ENCODE measurements at regions not wholly inside any gene's neighbourhood (a gene's known extent, or its start where the extent isn't known, plus 50 kb on each side); places are given as distances from the start of the nearest gene placed in this dataset.
"Not testable (repeated sequence)": the region's sequence is repeated elsewhere in the genome, so short reads cannot be mapped to it uniquely, and the experiment has no call there.

GRCh38 chr5:72649449-72649848 is 142.2 kb upstream of the ZNF366 start:
- DNase-seq = no peak

- DNase-seq = no peak
Observed at GRCh38 chr5:72648480-72648879, 141.3 kb upstream of the ZNF366 start.

DNA sequence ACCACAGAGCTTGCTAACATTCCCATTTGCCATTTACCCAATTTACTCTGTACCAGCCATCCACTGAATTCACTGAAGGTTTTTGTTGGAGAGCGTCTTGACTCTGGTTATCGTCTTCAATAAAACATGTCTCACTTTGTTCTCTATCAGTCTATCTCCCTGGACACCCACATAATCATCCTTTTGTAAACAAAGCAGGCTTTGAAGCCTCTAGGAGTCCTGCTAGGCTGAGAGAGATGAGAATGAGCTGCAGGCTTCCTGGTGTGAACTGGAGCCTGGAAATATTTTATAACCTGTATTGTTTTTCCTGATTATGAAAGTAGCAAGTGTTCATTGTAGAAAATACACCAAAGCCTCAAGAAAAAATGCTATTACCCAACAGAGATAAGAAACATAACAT is 140.6 kb upstream of the ZNF366 start:
- no peak for DNase-seq

DNA sequence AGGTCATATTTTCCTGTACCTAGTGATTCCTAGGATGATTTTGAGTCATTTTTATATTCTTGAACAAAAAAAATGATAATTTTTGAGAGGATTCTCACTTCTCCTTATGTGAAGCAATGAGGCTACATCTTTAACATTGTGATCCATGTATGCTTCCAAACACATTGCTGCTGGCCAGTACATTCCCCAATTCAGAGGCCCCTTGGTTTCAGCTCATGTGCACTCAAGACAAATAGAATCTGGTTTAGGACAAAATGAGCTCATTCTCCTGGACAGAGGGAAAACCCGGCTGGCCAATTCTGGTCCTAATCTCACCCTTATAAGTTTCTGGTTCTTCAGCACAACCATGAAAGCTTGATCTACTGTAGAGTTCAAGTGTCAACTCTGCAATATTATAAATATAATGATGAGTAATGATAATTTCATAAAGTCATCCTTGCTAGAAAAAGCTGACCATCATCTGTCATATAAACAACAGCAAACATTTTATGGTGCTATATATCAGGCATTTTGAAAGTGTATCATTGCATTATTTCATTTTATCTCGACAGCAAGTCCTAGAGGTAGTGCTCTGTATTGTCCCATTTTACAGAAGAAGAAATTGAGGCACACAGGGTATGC is 139.1 kb upstream of the ZNF366 start:
- DNase-seq = no peak

DNA sequence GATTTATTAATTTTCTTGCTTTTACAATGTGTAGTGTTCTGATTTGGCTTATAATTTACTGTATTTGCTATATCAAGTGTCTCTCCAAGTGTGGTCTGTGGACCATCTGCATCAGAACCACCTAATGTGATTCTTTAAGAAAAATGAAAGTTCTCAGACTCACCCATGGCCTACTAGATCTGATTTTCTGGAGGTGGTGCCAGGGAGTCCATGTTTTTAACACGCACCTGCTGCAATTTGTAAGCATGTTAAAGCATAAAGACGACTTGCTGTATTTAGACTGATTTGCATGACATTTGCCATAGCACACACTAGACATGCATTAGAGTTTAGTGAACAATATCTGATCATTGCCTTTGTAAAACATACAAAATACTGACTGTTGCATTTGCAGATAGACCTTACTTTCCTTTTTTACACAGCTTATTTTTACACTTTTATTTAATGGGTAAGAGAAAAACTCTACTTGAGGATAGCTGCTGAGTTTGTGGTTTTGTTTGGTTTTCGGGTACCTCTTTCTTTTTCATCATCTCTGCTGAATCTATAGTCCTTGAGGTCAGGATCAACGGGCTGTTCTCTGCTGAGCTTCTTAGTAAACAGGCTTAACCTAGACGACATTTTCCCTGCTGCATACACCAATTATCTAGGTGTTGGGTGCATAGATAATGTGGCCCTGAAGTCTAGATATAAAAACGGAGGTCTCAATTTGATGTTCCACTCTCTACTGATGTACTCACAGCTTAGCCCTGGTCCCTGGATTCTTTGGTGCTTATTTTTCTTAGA is 138.0 kb upstream of the ZNF366 start:
- DNase-seq = no peak

DNA sequence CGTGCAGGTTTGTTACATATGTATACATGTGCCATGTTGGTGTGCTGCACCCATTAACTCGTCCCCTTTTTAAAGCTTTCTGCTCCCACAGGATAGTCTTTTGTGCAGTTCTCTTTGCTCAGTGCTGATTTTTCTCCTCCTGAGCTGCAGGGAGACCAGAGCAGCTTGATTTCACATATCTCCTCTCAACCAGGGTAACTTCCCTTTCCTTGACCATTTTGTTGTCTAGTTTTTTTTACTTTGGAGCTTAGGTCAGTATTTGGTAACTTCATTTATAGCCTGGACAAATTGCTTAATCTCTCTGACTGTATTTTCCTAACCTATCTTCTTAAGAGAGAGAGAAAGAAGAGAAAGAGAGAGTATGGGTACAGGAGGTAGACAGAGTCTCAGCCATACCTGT is 137.1 kb upstream of the ZNF366 start:
- DNase-seq = no peak

DNA sequence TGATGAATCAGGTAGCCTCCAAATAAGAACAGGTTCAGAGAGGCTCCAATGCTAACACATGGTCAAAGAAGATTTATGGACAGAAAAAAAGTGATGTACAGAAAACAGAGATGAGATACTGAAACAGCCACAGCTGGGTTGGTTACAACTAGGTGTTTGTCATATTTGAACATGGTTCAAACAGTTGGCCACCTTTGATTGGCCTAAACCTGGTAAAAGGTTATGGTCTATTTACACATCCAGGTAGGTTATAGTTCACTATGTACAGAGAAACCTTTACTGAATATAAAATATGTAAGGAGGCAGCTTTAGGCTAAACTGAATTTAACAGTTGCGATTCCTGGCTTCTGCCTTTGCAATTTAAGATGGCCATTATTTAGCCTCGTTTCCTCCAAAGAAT is 134.0 kb upstream of the ZNF366 start:
- no peak for DNase-seq

DNA sequence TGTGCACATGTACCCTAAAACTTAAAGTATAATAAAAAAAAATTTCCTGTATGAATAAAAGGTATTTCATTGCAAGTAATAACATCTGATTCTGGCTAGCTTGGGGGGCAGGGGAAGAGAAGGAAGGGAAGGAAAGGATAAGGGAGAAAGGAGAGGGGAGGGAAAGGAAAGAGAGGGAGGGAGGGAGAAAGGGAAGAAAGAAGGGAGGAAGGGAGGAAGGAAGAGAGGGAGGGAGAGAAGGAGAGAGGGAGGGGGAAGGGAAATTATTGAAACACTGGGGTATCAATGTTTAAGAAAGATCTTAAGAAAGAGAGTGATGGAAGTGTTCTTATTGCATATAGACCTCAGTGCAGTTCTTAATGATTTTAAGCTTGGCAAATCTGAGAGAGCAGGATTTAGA is 129.8 kb upstream of the ZNF366 start:
- no peak for DNase-seq

DNA sequence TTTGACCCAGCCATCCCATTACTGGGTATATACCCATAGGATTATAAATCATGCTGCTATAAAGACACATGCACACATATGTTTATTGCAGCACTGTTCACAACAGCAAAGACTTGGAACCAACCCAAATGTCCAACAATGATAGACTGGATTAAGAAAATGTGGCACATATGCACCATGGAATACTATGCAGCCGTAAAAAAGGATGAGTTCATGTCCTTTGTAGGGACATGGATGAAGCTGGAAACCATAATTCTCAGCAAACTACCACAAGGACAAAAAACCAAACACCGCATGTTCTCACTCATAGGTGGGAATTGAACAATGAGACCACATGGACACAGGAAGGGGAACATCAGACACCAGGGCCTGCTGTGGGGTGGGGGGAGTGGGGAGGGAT is 129.4 kb upstream of the ZNF366 start:
- DNase-seq = not testable (repeated sequence)

DNA sequence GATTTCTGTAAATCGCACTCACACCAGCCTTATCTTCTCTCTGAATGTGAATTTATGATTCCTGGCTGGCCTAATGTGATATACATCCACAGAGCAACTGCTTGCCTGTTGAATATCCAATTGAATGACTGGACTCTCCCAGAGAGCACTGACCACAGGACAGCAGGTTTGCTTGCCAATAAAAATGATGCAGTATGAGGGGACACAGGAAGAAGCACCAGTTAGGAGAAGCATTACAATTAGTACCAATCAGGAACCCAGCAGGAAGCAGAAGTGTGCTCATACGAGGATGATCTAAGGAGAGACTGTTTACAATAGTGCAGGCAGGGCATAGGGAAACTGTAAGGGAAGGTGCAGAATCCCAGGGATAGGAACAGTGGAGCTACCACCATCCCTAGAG is 127.2 kb upstream of the ZNF366 start:
- no peak for DNase-seq

DNA sequence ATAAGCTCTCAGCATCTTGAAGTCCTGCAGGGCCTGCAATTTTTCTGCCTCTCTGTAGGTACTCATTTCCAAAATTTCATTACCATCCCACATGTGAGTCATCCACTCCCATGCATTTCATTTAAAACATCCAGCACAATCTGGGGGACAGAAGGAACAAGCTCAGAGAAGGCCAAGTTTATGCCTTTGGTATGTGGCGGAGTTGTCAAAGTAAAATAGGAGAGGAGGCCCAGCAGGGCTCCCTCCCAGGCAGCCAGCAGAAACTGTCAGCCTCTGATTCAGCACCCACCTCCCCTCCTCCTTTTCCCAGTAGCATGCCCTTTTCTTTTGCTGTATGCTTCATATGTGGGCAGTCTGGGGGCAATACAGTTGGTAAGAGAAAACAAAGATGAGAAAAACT is 126.4 kb upstream of the ZNF366 start:
- no peak for DNase-seq

- DNase-seq = no peak
Observed at GRCh38 chr5:72633041-72633445, 125.8 kb upstream of the ZNF366 start.

DNA sequence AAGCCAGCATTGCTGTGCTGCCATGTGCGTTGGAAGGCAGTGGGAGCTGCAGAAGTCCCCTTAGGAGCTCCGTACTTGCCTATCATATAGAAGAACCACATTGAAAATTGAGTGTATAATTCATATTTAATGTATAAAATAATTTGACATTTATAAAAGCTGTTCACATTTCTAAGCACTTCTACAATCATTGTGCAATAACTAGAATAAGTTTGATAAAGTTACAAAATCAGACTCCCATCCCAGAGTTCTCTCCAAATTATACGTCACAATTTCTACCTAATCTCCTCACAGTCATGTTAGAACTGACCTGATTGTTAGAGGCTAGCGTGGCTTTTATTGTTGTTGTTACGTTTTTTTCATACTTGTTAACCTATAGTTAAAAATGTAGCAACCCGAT is 123.5 kb upstream of the ZNF366 start:
- DNase-seq = no peak

GRCh38 chr5:72630081-72630480 is 122.9 kb upstream of the ZNF366 start:
- no peak for DNase-seq

GRCh38 chr5:72628771-72629371 is 121.7 kb upstream of the ZNF366 start:
- DNase-seq = no peak

DNA sequence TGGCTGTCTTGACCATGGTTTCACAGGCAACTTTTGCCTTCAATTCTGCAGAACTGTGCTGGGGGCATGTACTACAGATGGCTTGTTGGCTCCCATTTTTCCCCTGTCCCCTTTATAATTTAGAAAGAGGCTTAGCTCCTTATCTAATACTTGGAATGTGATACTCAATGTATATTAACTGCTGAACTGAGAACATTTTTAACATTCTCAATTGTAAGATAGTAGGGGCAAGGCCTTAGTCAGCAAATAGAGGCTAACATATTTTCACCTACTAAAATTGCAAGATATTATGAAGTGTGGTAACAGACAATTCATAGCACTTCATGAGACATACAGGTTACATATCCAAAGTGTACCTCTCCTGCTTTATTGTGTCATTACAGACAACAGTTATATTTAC is 118.1 kb upstream of the ZNF366 start:
- DNase-seq = no peak

DNA sequence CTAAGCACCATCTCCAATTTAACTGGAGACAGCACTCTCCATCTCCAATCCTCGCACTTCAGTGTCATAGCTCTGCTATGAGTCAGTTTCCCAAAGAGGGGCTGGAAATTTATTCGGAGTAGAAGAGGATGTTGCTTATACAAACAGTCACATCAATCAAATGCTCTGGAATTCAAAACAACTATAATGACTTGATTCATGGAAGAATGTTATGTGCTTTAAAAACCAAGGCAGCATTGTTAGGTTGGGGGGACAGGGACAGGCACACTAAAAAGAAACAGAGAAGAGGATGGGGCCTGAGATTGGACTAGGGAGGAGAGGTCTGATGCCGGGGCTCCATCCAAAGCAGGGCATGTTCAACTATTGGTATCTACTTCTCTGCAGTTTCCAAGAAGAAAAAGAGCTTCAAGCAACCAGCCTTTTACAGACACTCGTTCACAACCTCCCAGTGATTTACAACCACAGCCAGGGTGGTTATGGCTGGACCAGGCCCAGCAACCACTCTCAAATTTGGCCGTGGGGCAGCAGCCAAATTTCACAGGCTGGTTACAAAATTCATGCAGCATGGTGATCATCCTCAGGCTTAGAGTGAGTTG is 117.5 kb upstream of the ZNF366 start:
- no peak for DNase-seq

- peak in 1 of 2 experiments; percentile 25 for DNase-seq
Observed at GRCh38 chr5:72623936-72624335, 116.7 kb upstream of the ZNF366 start.

- no peak for DNase-seq
Observed at GRCh38 chr5:72623323-72623722, 116.1 kb upstream of the ZNF366 start.

GRCh38 chr5:72622170-72622760 is 115.1 kb upstream of the ZNF366 start:
- DNase-seq = no peak

- no peak for DNase-seq
Observed at GRCh38 chr5:72621576-72621975, 114.4 kb upstream of the ZNF366 start.

DNA sequence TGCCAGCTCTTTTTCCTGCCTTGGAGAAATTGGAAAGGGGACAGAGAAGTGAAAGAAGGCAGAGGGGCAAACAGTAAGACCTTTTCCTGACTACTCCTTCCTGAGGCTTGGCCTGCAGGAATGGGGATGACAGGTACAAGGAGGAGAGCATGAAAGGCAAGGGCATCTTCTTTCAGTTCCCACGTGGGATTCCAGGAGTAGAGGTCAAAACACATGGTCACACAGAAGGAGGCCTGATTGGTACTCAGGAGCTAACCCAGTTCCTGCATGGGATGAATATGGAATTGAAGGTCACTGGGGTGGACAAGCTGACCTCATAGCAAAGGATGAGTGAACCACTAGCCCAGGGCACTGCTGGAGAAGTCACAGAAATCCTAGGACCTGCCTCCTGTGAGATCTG is 112.5 kb upstream of the ZNF366 start:
- no peak for DNase-seq

- no peak for DNase-seq
Observed at GRCh38 chr5:72619251-72619650, 112.0 kb upstream of the ZNF366 start.

DNA sequence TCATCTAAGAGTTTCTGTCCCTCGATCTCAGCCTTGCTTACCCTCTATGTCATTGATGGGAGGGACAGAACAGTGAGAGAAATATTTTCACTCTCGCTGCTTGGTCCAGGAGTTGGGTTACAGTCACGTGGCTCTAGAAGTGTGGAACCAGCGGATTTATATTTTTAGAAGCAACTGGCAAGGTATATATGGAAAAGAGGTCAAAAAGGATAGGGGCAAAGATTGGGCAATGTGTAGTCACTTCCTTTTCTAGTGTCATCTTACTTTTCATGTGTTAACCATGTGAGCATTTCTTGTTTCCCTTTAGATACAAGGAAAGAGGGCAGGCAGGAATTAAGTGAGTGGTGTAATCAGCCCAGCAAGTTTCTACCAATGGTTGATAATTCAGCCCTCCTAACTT is 111.5 kb upstream of the ZNF366 start:
- no peak for DNase-seq
